ENCODE measurements at regions not wholly inside any gene's neighbourhood (a gene's known extent, or its start where the extent isn't known, plus 50 kb on each side); places are given as distances from the start of the nearest gene placed in this dataset.
"Not testable (repeated sequence)": the region's sequence is repeated elsewhere in the genome, so short reads cannot be mapped to it uniquely, and the experiment has no call there.

DNA sequence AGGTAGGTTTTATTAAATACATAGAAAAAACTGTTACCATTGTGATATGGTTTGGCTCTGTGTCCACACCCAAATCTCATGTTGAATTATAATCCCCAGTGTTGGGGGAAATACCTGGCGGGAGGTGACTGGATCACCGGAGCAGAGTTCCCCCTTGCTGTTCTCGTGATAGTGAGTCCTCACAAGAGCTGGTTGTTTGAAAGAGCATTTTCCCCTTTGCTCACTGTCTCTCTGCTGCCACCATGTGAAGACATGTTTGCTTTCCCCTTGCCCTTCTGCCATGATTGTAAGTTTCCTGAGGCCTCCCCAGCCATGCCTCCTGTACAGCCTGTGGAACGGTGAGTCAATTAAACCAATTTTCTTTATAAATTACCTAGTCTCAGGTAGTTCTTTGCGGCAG is 352.7 kb upstream of the SLC39A10 start:
- DNase-seq (ENCODE audit: low spot score): no peak

DNA sequence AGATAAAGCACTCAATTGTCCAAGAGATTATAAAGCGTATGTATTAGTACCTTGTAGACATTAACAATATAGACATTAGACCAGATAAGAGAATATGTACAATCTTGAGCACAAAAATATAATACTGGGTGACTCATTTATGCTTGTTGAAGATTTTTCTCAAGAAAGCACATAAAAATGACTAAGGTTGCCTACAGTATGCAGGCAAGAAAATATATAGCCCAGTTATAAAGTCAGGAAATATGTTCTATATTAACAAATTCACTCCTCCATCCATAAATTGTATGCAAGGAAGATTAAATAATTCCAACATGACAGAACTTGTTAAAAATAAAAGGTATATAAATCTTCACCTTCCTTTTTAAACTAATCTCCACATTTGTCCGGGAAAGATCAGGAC is 356.4 kb upstream of the SLC39A10 start:
- DNase-seq (ENCODE audit: low spot score): no peak

DNA sequence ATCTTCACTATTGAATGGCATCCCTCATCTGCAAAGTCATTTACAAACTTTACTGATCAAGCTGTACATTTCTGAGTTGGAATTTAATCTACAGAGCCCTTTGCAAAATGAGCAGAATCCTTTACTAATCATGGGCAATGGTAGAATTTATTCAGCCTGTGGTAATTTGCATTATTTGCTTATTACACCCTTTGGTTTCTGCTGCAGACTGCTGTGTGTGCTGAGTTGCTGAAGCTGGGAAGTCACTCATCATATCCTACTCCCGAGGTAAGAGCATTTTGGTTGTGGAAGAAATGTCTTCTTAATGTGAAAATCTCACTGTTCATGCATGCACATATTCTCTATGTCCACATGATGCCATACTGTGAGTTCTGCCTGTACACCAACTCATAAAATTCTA is 357.4 kb upstream of the SLC39A10 start:
- no peak for DNase-seq (ENCODE audit: low spot score)

DNA sequence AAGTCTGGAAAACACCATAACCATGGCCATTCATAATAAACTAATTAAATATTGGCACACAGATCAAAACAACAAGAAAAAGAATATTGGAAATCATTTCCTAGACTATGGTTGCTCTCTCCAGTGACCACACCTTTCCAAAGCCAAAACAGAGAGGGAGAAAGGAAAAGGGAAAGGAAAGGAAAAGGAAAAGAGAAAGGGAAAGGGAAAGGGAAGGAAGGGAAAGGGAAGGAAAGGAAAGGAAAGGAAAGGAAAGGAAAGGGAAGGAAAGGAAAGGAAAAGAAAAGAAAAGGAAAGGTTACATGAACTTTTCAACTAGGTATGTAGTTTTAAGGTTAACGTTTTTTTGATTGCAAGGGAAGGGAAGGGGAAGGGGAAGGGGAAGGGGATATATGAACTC is 360.5 kb upstream of the SLC39A10 start:
- no peak for DNase-seq (ENCODE audit: low spot score)

DNA sequence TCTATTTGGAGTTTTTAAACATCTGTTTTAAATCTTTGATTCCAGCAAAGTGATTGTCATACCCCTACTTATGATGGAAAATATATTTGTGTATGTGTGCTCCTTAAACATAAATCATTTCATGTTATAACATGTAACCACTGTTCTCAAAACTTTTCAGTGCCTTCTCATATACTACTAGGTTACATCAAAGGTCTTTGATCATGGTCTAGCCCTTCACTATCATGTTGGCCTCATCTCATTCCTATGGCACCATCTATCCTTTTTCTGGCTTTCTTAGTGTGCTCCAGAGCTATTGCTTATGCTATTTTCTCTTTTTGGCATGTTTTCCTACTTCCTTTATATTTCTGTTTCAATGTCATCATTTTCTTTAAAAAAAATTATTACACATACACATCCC is 367.9 kb upstream of the SLC39A10 start:
- no peak for DNase-seq (ENCODE audit: low spot score)

DNA sequence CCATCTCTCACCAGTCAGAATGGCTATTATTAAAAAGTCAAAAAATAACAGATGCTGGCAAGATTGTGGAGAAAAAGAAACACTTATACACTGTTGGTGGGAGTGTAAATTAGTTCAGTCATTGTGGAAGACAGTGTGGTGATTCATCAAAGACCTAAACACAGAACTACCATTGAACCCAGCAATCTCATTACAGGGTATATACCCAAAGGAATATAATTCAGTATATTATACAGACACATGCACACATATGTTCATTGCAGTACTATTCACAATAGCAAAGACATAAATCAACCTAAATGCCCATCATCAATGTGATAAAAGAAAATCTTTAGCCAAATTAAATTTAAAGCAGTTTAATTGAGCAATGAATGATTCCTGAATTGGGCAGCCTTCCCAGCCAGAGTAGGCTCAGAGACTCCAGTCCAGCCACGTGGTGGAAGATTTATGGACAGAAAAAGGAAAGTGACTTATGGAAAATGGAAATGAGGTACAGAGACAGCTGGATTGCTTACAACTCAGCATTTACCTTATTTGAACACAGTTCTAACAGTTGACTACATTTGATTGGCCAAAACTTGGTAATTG is 377.1 kb upstream of the SLC39A10 start:
- no peak for DNase-seq (ENCODE audit: low spot score)

DNA sequence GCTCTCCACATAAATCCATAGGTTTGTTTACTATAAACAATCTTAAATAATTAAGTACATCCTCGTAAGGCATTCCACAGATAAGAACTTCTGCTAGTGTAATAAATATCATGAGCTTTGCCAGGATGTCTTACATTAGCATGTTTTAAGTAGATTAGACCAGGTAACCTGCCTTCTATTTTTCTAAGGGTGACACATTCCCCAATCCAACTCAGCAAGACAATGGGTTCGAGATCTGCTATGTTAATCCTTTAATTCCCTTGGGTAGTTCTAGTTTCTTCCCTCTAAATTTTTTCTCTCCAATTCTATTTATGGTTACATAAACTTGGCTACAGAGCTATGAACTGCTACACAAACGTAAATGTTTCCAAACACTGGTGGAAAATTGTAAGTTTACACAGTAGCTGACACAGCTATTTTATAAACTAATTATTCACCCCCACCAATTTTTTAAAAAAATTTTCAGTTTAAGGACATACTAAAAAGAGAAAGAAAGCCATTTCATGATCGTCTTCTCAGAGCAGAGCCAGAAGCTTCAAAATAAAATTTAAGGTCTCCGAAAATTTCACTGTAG is 386.5 kb upstream of the SLC39A10 start:
- DNase-seq (ENCODE audit: low spot score): no peak

DNA sequence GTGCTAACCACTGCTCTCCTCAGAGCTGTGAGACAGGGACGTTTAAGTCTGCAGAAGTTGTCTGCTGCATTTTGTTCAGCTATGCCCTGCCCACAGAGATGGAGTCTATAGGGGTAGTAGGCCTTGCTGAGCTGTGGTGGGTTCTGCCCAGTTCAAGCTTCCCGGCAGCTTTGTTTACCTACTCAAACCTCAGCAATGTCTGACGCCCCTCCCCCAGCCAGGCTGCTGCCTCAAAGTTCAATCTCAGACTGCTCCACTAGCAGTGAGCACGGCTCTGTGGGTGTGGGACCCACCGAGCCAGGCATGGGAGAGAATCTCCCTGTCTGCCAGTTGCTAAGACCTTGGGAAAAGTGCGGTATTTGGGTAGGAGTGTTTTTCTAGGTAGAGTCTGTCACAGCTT is 387.8 kb upstream of the SLC39A10 start:
- DNase-seq (ENCODE audit: low spot score): no peak

DNA sequence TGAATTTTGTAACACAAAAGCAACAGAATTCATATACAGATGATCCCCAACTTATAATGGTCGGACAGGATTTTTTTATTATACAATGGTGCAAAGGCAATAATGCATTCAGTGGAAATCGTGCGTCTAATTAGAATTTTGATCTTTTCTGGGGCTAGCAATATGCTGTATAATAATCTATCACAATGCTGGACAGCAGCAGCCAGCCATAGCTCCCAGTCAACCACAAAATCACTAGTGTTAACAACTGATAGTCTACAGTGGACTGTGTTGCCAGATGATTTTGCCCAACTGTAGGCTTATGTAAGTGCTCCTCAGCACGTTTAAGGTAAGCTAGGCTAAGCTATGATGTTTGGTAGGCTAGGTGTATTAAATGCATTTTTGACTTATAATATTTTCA is 399.0 kb upstream of the SLC39A10 start:
- DNase-seq (ENCODE audit: low spot score): no peak

DNA sequence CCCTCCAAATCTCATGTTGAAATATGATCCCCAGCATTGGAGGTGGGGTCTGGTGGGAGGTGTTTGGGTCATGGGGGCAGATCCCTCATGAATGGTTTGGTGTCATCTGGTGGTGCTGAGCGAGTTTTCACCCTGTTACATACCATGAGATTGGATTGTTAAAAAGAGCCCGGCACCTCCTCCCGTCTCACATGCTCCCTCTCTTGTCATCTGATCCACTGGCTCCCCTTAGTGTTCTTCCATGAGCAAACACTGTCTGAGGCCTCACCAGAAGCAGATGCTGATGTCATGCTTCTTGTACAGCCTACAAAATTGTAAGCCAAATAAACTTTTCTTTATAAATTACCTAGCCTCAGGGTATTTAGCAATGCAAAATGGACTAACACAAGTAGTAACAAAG is 405.0 kb upstream of the SLC39A10 start:
- DNase-seq (ENCODE audit: low spot score): no peak

DNA sequence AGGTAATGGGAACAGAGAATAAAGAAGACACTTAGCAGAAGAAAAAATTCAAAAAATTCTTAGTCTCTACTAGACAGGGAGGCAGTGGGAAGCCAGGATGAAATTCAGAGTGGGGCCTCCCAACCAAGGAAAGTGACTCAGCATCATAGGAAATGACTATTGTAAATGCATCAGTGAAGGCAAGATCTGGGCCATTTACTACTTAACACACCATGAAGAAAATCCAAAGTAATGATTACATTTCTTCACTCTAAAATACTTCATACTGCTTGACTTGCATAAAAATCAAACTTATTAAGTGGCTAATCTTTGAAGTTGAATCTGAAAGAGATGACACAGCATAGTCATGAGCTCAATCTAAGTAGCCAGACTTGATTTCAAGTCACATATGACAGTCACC is 405.8 kb upstream of the SLC39A10 start:
- DNase-seq (ENCODE audit: low spot score): no peak

DNA sequence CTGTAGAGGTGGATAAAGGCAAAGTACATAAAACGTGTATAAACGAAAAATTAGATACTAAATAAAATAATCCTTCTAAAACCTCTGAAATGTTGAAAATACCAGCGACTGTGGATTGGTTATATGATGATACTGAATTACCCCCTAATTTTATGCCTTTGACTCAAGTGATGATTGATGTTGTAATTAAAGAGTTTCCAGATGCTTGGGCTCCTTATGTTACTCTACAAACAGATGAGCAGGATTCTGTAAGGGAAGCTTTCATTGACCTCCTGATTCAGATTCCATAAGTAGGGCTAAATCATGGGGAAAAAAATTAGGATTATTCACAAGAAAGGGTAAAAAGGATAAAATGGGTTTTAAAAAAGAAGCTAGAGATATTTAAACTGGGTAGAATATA is 418.2 kb upstream of the SLC39A10 start:
- no peak for DNase-seq (ENCODE audit: low spot score)

DNA sequence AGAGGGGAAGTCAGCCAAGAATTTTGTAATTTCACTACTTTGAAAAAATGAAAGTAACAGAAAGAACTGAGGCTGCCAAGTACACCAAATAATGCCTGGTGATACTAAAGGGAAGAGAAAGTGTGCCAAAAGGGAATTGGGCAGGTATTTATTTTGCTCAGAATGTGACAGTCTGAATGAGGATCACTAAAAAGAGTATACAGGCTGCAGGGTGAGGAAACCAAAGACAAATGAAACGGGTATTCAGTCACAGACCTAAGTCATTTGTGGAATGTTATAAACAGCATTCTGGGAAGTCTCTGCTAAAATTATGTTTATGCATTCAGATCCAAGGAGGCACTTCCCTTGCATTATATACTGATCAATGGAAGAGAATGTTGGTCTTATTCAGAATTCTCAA is 418.6 kb upstream of the SLC39A10 start:
- no peak for DNase-seq (ENCODE audit: low spot score)

DNA sequence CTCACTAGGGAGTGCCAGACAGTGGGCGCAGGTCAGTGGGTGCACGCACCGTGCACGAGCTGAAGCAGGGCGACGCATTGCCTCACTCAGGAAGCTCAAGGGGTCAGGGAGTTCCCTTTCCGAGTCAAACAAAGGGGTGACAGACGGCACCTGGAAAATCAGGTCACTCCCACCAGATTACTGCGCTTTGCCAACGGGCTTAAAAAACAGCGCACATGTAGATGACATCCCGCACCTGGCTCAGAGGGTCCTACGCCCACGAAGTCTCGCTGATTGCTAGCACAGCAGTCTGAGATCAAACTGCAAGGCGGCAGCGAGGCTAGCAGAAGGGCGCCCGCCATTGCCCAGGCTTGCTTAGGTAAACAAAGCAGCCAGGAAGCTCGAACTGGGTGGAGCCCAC is 428.5 kb upstream of the SLC39A10 start:
- DNase-seq (ENCODE audit: low spot score): not testable (repeated sequence)

DNA sequence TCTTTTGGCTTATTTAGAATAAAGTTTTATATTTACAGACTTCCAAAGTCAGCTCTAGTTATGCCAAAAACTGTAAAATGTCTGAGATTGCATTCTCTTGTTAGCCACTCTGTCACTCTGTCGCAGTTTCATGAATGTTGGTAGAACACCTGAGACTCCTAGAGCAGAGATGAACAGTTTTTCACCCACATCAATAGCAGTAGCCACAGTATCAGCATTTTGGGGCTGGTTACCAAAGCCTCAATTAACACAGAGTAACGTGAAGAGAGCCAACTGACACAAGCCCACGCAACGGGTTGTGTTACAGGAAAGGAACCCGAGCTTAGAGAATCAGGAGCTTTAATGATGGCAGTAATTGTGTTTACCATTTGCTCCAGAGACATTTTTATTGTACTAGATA is 443.0 kb upstream of the SLC39A10 start:
- no peak for DNase-seq (ENCODE audit: low spot score)

DNA sequence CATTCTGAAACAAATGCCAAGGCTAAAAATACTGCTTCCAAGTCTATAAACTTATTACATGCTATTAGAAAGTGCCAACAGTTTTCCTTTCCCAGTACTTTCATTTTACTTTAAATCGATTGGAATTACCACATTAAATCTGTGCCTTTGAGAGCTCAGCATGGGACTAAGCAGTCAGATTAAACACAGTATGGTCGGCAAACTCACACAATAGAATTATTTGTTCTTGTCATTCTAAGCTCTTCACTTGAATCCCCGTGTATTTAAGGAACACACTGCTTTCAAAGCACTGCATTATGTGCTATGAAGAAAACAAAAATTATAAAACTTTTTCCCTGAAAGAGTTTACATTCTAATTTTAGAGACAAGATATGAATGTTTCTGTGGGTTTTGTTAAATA is 444.4 kb upstream of the SLC39A10 start:
- DNase-seq (ENCODE audit: low spot score): no peak

DNA sequence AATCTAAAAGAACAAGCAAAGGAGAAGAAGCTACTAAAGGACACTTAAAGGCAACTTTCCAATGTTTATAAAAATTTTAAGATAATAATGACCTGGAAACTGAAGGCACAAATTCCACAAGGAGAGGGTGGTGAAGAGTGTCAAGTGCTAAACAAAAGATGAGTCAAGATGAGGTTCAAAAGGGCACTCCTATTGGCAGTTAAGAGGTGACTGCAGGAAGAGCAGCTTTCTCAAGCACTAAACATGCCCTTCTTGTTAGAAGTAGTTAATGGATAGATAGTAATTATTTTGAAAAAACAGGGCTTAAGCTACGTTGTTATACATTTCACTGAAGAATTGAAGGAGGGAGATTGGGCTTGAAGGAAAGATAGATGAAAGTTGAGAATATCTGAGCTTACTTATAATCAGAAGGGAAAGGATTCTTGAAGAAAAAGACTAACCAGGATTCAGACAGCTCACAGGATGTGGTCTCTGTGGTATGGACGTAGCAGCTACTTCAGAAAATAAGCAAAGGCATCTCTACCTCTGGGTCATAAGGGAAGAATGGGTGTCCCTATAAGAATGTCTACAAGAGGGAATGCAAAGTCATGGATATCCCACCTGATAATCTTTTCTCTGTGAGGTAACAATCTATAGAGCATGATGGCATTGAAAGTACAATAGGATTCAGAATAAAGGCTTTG is 454.7 kb upstream of the SLC39A10 start:
- no peak for DNase-seq (ENCODE audit: low spot score)

DNA sequence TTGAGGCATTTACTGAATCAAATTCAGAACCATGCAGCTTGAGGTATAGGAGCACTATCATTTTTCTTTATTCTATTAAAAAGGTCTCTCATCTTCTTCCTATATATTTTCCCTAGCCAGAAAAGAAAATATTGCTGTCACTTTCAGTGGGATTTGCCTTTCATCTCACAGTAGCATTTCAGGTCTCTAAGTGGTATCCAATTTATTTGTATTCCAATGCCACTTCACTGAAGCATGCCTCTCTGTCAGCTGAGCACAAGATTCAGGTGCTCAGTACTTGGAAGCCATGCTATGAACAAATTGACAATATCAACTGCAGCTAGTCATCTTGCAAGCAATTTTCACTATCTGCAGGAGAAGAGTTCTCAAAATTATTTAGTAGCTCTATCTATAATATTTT is 457.2 kb upstream of the SLC39A10 start:
- DNase-seq (ENCODE audit: low spot score): no peak

DNA sequence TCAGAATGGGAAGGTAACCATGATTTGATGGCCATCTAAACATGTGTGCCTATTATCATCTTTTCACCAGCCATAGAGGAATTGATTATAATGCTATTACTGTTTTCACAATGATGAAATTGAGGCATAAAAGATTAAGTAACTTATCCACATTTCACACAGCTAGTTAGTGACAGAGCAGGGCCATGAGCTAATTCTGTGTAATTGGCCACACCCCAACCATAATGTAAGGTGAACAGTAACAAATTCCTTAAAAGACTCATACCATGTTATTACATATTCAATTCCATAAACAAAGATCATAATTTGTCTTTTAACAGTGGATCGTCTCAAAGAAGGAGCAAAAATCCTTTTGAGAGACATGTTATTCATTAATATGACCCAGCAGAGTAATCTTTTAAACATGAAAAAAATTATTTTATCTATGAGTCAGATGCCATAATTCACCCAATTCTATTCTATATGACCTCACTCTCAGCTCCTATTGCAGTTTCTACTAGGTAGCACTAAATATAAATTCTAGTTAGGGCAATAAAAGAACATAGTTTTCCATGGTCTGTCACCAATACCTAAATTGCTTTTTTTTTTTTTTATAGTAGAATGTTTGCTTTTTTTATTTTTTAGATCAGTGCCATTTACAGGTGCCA is 475.8 kb upstream of the SLC39A10 start:
- no peak for DNase-seq (ENCODE audit: low spot score)

DNA sequence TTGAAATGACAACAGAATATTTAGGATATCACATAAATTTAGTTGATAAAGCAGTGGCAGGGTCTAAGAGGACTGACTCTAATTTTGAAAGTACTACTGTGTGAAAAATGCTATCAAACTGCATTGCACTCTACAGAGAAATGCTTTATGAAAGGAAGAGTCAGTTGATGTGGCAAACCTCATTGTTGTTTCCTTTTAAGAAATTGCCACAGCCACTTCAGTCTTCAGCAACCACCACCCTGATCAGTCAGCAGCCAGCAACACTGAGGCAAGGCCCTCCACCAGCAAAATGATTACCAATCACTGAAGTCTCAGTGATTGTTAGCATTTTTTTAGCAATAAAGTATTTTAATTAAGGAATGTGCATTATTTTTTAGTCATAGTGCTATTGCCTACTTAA is 488.7 kb upstream of the SLC39A10 start:
- no peak for DNase-seq (ENCODE audit: low spot score)

DNA sequence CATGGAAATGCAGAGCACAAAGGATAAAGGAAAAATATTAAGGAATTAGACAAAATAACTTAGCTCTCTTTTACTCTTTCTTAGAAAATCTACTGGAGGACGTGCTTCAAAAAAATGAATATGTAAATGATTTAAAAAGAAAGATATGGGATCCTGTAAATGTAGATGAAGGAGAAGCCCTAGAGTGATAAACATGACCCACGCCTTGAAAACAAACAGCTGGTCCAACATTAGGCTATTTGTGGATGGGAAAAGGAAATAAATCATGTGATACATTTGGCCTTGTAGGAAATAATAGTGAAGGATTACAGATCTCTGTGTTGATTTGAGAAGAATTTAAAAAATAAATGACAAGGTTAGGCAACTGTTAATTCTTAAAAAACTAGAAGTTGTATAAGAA is 492.1 kb upstream of the SLC39A10 start:
- DNase-seq (ENCODE audit: low spot score): no peak

DNA sequence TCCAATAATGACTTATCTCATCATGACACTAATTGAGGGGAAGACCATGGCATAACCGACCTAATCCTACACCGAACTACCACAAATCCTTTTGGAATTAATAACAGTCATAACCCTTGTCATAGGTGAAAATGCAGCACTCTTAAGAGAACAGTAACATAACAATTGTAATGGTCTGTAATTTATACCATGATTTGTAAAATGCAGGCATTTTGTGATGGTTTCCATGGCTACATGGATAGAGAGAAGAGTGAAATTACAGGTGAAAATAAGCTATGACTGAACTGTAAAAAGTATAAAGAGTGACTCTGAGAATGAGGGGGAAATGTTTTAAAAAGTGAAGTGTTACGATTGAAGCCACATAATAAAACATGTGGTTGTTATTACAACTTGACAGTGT is 494.1 kb upstream of the SLC39A10 start:
- no peak for DNase-seq (ENCODE audit: low spot score)

DNA sequence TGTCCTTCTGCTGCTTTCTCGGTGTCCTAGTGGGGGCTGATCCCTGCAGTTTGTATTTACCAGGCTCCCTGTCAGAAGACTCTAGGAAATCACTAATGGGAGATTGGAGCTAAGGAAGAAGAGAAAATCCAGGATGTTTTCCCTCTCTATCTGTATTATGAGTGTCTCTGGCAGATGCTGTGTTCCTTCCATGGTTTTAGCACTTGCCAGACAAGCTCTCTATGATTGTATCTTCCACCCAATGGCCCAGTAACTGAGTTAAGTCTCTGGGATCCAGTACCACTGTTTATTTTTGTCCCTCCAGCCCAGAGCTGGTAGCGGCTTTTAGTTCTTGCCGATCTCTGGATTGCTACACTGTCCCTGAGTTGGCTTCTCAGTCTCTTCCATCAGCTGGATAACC is 494.8 kb upstream of the SLC39A10 start:
- no peak for DNase-seq (ENCODE audit: low spot score)

DNA sequence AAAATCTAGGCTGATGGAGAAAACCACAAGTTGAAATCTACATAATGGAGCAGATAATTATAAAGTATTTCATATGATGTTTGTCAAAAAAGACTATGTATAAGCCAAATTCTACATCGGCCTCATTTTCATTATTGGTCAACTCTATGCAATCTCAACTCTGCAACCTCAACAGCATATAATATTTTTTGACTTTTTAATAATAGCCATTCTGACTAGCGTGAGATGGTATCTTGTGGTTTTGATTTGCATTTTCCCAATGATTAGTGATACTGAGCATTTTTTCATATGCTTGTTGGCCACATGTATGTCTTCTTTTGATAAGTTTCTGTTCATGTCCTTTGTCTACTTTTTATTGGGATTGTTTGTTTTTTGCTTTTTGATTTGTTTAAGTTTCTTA is 496.1 kb upstream of the SLC39A10 start:
- DNase-seq (ENCODE audit: low spot score): no peak

Data from HuH-7 (cell line).